ENCODE measurements at regions not wholly inside any gene's neighbourhood (a gene's known extent, or its start where the extent isn't known, plus 50 kb on each side); places are given as distances from the start of the nearest gene placed in this dataset.
"Not testable (repeated sequence)": the region's sequence is repeated elsewhere in the genome, so short reads cannot be mapped to it uniquely, and the experiment has no call there.

DNA sequence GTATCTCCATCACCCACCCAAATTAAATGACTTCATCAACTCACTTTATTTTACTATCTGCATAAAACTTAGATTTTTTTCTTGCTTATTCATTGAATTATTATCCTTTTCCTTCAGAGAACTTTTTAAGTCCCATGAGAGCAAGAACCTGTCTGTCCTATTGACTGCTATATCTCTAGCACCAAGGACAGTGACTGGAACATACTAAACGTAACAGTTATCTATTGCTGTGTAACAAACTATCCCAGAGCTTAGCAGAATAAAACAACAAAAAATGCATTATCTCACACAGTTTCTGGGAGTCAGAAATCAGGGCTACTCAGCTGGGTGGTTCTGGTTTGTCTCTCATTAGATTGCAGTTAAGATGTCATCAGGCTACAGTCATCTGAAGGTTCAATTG, 401.7 kb upstream of the AUTS2 start:
- ATAC-seq (replicated peaks) (no peak), DNase-seq (no peak)
- H3K27ac Mint-ChIP-seq, result no peak overlapping the region
- H3K36me3 Mint-ChIP-seq, result peaks cover 8 to 9% of the 10 kb centered on the region in 2 donors
- H3K9me3 Mint-ChIP-seq, result peaks cover 18 to 23% of the 10 kb centered on the region in 2 donors
- H3K4me1 Mint-ChIP-seq, result peaks cover 16 to 21% of the 10 kb centered on the region in 2 donors
- H3K4me3 Mint-ChIP-seq, result no peak overlapping the region
- H3K27me3 Mint-ChIP-seq, result no peaks in the 10 kb centered on the region

DNA sequence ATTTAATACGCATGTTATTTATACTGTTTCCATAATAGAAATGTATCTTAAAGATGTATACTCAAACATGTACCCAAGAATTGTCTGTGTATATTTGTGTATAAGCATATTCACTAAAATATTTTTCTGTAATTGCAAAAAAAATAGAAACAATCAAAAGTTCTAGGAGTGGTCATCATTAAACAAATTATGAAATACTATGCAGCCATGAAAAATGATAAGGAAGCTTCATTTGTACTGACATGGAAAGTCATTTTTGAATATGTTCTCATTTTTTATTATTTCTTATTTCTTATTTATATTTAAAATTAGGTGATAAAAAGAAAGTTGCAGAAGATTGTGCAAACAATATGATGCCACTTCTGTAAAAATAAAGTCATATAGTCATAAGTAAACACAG, 400.0 kb upstream of the AUTS2 start:
- H3K4me3 Mint-ChIP-seq, result no peak overlapping the region
- H3K4me1 Mint-ChIP-seq, result peaks cover 9 to 14% of the 10 kb centered on the region in 2 donors
- no peak for ATAC-seq (replicated peaks)
- peaks cover 8 to 9% of the 10 kb centered on the region in 2 donors for H3K36me3 Mint-ChIP-seq
- no peak overlapping the region for H3K27ac Mint-ChIP-seq
- no peaks in the 10 kb centered on the region for H3K27me3 Mint-ChIP-seq
- DNase-seq, result no peak
- peaks cover 18 to 23% of the 10 kb centered on the region in 2 donors for H3K9me3 Mint-ChIP-seq

DNA sequence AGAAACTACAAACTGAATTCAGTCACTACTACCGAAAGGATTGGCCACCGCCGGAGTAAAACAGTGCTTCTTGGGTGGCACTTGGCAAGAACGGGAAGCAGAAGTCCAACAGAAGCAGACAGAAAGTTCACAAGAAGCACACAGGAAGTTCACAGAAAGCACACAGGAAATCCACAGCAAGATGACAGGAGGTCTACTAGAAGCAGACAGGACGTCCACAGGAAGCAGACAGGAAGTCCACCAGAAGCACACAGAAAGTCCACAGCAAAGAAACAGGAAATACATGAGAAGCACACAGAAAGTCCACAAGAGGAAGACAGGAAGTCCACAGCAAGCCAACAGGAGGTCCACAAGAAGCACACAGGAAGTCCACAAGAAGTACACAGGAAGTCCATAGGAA, 399.2 kb upstream of the AUTS2 start:
- Mint-ChIP-seq H3K4me1 (peaks cover 9 to 14% of the 10 kb centered on the region in 2 donors), H3K36me3 (peaks cover 8 to 9% of the 10 kb centered on the region in 2 donors), H3K27ac (peak overlapping the region; percentile 52), H3K9me3 (peaks cover 18 to 23% of the 10 kb centered on the region in 2 donors), H3K4me3 (peak overlapping the region in 1 of 2 donors; percentile 37), H3K27me3 (no peaks in the 10 kb centered on the region)
- ATAC-seq (replicated peaks), result peak; percentile 34 to 47
- no peak for DNase-seq

DNA sequence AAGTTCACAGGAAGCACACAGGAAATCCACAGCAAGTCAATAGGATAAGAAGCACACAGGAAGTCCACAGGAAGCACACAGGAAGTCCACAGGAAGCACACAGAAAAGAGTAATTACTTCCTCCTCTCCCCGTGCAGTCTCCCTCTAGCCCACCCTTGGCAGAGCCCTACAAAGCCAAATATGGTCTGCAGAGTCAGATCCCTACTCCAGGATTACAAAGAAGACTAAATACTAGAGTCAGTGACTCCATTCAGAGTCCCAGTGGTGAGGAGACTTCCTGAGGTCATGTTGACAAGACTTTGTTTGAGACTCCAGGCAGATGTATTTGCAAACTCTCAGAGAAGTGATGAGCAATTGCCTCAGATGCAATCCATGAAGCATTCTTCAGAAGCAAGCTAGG, 398.6 kb upstream of the AUTS2 start:
- ATAC-seq (replicated peaks) (no peak), DNase-seq (no peak)
- H3K27me3 Mint-ChIP-seq, result no peaks in the 10 kb centered on the region
- H3K27ac Mint-ChIP-seq, result peak overlapping the region; percentile 52
- peaks cover 16 to 19% of the 10 kb centered on the region in 2 donors for H3K9me3 Mint-ChIP-seq
- peaks cover 9 to 14% of the 10 kb centered on the region in 2 donors for H3K4me1 Mint-ChIP-seq
- peak overlapping the region in 1 of 2 donors; percentile 37 for H3K4me3 Mint-ChIP-seq
- H3K36me3 Mint-ChIP-seq, result peaks cover 8% of the 10 kb centered on the region in 2 donors

DNA sequence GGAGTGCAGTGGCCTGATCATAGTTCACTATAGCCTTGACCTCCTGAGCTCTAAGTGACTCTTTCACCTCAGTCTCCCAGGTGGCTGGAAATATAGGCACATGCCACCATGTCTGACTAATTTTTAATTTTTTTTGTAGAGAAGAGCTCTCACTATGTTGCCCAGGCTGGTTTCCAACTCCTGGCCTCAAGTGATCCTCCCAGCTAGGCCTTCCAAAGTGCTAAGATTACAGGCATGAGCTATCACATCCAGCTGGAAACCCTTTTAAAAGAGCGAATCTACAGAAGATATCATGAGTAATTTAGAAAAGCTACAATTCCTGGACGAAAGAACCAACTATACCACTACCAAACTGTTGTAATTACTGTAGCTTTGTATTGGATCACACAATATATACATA, 394.4 kb upstream of the AUTS2 start:
- Mint-ChIP-seq H3K4me1 (peaks cover 14 to 22% of the 10 kb centered on the region in 2 donors), H3K36me3 (peaks cover 8 to 12% of the 10 kb centered on the region in 2 donors), H3K27ac (no peak overlapping the region), H3K27me3 (no peaks in the 10 kb centered on the region), H3K4me3 (no peak overlapping the region), H3K9me3 (peaks cover 14 to 18% of the 10 kb centered on the region in 2 donors)
- no peak for ATAC-seq (replicated peaks)
- no peak for DNase-seq

DNA sequence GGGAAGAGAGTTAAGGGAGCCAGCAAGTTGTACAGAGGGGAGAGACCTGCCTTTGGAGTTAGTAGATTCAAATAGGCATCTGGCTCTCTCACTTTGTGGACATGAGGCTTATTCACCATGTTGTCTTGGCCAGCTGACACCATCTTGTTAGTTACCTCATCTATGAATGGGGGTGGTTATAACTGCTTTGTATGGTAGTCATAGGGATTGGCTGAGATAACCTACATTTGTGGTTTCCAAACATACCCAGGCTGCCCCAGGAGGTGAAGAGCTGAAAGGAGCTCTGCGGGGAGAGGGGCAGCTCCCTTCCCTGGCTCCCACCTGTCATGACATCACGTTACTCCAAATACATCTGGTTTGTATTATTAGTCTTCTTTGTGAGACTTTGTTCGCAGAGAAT, 393.3 kb upstream of the AUTS2 start:
- peaks cover 5 to 16% of the 10 kb centered on the region in 2 donors for H3K4me1 Mint-ChIP-seq
- no peaks in the 10 kb centered on the region for H3K27me3 Mint-ChIP-seq
- peaks cover 5 to 7% of the 10 kb centered on the region in 2 donors for H3K9me3 Mint-ChIP-seq
- H3K36me3 Mint-ChIP-seq, result peaks cover 0 to 5% of the 10 kb centered on the region in 2 donors
- no peak for ATAC-seq (replicated peaks)
- DNase-seq, result no peak
- no peak overlapping the region for H3K4me3 Mint-ChIP-seq
- H3K27ac Mint-ChIP-seq, result no peak overlapping the region

DNA sequence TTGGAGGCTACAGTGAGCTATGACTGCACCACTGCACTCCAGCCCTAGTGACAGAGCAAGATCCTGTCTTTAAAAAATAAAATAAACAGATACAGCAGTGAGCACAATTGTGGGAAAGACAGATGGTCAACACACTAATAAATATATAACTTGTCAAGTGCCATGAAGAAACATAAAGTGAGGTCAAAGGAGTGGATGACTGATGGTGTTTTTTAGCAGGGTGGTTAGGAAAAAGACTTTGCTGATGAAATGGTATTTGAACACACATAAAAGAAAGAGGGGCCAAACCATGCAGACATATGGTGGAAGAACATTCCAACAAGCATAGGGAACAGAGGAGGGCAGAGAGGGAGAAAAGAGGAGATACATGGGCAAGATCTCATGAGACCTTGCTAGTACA, 392.7 kb upstream of the AUTS2 start:
- DNase-seq (no peak), ATAC-seq (replicated peaks) (no peak)
- Mint-ChIP-seq H3K36me3 (peaks cover 0 to 5% of the 10 kb centered on the region in 2 donors), H3K4me1 (peaks cover 5 to 14% of the 10 kb centered on the region in 2 donors), H3K27me3 (no peaks in the 10 kb centered on the region), H3K27ac (no peak overlapping the region), H3K9me3 (peaks cover 5 to 7% of the 10 kb centered on the region in 2 donors), H3K4me3 (no peak overlapping the region)

DNA sequence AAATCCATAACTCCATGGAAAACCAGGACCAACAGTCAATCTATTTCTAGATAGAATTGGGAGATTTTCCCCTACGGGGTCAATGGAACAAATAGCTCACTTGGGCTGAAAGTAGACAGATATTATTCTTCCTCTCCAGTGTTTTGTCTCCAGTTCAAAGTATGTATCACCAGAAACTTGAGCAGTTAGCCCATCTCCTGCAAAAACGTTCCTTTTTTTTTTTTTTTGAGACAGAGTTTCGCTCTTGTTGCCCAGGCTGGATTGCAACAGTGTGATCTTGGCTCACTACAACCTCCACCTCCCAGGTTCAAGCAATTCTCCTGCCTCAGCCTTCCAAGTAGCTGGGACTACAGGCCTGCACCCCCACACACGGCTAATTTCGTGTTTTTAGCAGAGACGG, 390.0 kb upstream of the AUTS2 start:
- Mint-ChIP-seq H3K27me3 (no peaks in the 10 kb centered on the region), H3K36me3 (peaks cover 0 to 5% of the 10 kb centered on the region in 2 donors)

DNA sequence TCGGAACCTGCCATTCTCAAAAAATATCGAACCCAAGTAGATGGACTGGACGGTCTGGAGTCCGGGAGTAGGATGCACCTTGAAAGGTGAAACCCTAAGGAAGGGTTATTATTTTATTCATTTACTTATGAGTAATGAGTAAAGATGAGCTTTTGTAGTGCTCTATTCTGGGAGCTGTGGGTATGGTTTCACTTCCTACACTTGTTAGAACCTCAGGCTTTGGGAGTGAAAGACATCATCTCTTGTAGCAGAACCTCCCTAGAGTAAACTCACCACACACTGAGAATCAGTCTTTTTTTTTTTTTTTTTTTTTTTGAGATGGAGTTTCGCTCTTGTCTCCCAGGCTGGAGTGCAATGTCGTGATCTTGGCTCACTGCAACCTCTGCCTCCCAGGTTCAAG, 389.4 kb upstream of the AUTS2 start:
- no peaks in the 10 kb centered on the region for H3K27me3 Mint-ChIP-seq
- ATAC-seq (replicated peaks), result peak; percentile 100
- H3K27ac Mint-ChIP-seq, result peak overlapping the region; percentile 80
- H3K4me3 Mint-ChIP-seq, result peak overlapping the region in 1 of 2 donors; percentile 19
- peak; percentile 21 for DNase-seq
- peaks cover 10 to 23% of the 10 kb centered on the region in 2 donors for H3K4me1 Mint-ChIP-seq
- peaks cover 3 to 7% of the 10 kb centered on the region in 2 donors for H3K9me3 Mint-ChIP-seq
- peaks cover 0 to 5% of the 10 kb centered on the region in 2 donors for H3K36me3 Mint-ChIP-seq

More for the DNA sequence above, 390.0 kb upstream of the AUTS2 start:
- ATAC-seq (replicated peaks), result no peak
- H3K4me1 Mint-ChIP-seq, result peaks cover 9 to 23% of the 10 kb centered on the region in 2 donors
- H3K27ac Mint-ChIP-seq, result no peak overlapping the region
- no peak for DNase-seq
- no peak overlapping the region for H3K4me3 Mint-ChIP-seq
- peaks cover 3 to 7% of the 10 kb centered on the region in 2 donors for H3K9me3 Mint-ChIP-seq

DNA sequence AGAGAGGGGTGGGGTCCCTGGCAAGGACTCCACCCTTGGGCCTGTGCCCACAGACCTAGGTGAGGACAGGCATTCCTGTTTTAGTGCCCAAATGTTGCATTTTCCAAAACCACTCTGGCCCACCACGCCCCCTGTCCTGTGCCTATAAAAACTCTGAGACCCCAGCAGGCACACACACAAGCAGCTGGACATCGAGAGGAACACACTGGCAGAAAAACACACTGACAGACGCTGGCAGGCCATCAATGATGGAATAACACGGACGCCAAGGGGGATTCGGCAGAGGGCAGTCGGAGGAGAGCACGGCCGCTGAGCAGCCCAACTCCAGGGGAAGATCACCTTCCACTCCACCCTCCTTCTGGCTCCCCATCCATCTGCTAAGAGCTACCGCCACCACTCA, 386.9 kb upstream of the AUTS2 start:
- no peaks in the 10 kb centered on the region for H3K9me3 Mint-ChIP-seq
- H3K27ac Mint-ChIP-seq, result no peak overlapping the region
- no peaks in the 10 kb centered on the region for H3K27me3 Mint-ChIP-seq
- no peaks in the 10 kb centered on the region for H3K36me3 Mint-ChIP-seq
- no peak for ATAC-seq (replicated peaks)
- no peak for DNase-seq
- H3K4me3 Mint-ChIP-seq, result no peak overlapping the region
- H3K4me1 Mint-ChIP-seq, result peaks cover 10 to 23% of the 10 kb centered on the region in 2 donors

DNA sequence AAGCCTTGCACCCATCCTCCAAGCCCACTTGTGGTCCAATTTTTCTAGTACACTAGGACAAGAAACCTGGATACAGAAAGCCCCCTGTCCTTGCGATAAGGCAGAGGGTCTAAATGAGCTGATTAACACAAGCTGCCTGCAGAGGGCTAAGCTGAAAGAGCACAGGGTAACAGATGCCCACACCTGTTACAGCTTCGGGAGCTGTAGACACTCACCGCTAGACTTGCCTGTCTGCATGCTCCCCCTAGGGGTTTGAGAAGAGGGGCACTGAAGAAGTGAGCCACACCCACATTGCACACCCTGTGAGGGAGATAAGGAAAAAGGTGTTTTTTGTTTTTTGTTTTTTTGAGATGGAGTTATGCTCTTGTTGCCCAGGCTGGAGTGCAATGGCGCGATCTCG, 386.5 kb upstream of the AUTS2 start:
- no peaks in the 10 kb centered on the region for H3K9me3 Mint-ChIP-seq
- DNase-seq, result peak; percentile 12
- no peaks in the 10 kb centered on the region for H3K27me3 Mint-ChIP-seq
- ATAC-seq (replicated peaks), result peak; percentile 50 to 60
- no peaks in the 10 kb centered on the region for H3K36me3 Mint-ChIP-seq
- H3K27ac Mint-ChIP-seq, result no peak overlapping the region
- H3K4me1 Mint-ChIP-seq, result peaks cover 10 to 23% of the 10 kb centered on the region in 2 donors
- no peak overlapping the region for H3K4me3 Mint-ChIP-seq

DNA sequence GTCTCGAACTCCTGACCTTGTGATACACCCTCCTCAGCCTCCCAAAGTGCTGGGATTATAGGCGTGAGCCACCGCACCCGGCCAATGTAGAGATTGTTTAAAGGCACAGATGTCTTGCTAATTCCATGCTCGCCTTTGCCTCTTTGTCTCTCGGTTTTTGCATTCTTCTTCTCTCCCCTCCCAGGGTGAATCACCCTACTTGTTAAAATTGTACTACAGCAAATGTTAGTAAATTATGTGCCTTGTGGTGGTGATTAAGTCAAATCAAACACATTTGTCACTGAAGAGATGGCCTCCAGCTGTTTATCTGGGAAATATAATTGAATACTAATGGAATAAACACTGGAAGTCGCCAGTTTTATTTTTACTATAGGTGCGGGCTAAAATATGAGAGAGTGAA, 384.4 kb upstream of the AUTS2 start:
- Mint-ChIP-seq H3K4me1 (peaks cover 4 to 14% of the 10 kb centered on the region in 2 donors), H3K36me3 (no peaks in the 10 kb centered on the region), H3K27ac (no peak overlapping the region), H3K9me3 (no peaks in the 10 kb centered on the region), H3K27me3 (peaks cover 0 to 17% of the 10 kb centered on the region in 2 donors), H3K4me3 (no peak overlapping the region)
- DNase-seq (no peak), ATAC-seq (replicated peaks) (no peak)

DNA sequence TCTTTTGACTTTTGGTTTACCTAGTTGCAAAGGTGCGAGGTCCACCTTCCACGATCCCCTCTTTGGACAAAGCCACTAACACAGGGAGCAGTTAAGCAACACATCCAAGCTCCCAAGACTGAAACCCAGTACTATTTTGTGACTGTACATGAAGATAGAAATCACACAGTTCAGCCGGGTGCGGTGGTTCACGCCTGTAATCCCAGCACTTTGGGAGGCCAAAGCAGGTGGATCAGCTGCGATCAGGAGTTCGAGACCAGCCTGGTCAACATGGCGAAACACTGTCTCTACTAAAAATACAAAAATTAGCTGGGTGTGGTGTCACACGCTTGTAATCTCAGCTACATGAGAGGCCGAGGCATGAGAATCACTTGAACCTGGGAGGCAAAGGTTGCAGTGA, 382.8 kb upstream of the AUTS2 start:
- H3K36me3 Mint-ChIP-seq; ATAC-seq (replicated peaks); H3K9me3 Mint-ChIP-seq; H3K27ac Mint-ChIP-seq; DNase-seq; H3K4me3 Mint-ChIP-seq; H3K4me1 Mint-ChIP-seq: not testable (repeated sequence)
- H3K27me3 Mint-ChIP-seq, result peaks cover 4 to 20% of the 10 kb centered on the region in 2 donors

DNA sequence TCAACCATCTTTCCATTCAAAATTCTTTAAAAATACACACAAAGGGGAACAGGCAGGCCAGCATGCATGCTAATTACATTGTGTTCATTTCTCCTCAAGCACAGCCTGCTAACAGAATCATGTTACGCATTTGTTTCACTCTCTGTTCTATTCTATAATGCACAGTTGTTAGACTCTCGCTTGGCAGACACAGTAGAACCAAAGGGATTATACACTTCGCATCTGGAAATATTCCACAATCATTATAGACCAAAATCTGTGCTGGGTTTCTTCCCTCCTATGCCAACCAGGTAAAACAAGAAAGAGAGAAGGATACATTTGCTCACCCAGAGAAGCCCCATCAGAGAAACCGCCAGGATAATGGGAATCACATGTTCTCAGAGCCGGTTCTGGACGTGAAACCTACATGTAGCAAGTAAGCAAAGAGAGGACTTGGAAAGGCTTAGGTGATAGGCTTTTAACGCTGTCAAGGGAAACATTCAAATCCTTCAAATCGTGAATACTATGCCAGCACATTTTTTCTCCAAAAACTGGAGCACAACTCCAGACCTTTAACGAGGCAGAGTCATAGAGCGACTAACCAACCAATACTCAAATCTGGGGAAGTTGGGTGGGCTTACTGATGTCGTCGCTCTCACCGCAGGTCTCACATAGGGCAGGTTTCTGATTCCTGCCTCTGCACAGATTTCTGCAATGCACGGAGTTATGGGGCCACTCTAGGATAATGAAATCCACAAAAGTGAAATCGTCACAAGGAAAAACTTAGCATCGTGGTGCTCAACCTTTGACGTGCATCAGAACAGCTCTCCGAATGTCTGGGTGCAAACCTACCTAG, 380.5 kb upstream of the AUTS2 start:
- ATAC-seq (replicated peaks) (no peak), DNase-seq (no peak)
- Mint-ChIP-seq H3K4me3 (no peak overlapping the region), H3K27ac (no peak overlapping the region), H3K4me1 (peaks cover 0 to 2% of the 10 kb centered on the region in 2 donors), H3K9me3 (peaks cover 0 to 4% of the 10 kb centered on the region in 2 donors), H3K36me3 (no peaks in the 10 kb centered on the region), H3K27me3 (peaks cover 8 to 34% of the 10 kb centered on the region in 2 donors)

DNA sequence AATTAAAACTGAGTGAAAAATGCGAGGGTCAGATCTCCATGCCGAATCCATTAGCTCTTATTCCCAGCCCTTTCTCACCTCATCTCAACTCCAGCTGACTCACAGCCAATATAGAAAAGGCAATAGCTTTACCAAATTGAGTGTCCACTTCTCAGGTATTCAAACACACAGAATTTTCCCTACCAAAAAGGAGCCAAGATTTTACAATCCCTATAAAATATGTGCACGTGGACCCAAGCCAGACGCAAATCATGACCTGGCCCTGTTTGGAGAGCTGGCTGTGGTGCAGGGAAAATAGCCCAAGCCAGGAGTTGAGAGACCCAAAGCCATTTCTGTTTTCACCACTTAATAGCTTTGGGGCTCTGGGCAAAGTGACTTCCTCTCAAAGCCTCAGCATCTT, 379.7 kb upstream of the AUTS2 start:
- DNase-seq, result no peak
- H3K27ac Mint-ChIP-seq, result no peak overlapping the region
- H3K9me3 Mint-ChIP-seq, result peaks cover 0 to 4% of the 10 kb centered on the region in 2 donors
- peaks cover 8 to 34% of the 10 kb centered on the region in 2 donors for H3K27me3 Mint-ChIP-seq
- ATAC-seq (replicated peaks), result no peak
- H3K4me3 Mint-ChIP-seq, result no peak overlapping the region
- no peaks in the 10 kb centered on the region for H3K4me1 Mint-ChIP-seq
- no peaks in the 10 kb centered on the region for H3K36me3 Mint-ChIP-seq

Measured in stimulated activated naive B cell treated with anti-CD40 and anti-IgM and Interleukin-4, amounts not matched to agents 10 μg/mL and 1 μg/mL and 100 μg/mL, for 72 hours (primary cell).